GM21723 (cell line): ENCODE measurements at regions not wholly inside any gene's neighbourhood (a gene's known extent, or its start where the extent isn't known, plus 50 kb on each side); places are given as distances from the start of the nearest gene placed in this dataset.

ENCODE experiments used
- ATAC-seq: cut with Tn5 transposase; IDR thresholded peaks from one replicate; pipeline ENCODE4 v1.9.1; 2021; ENCODE audit warnings: mild to moderate bottlenecking, moderate library complexity; ENCODE audit not compliant: unreplicated experiment

- no peak for ATAC-seq
Measured at GRCh38 chr3:22565393-22565792, 637.7 kb upstream of the UBE2E2 start.

GRCh38 chr3:22568285-22568684, 634.8 kb upstream of the UBE2E2 start:
- ATAC-seq, result no peak

- ATAC-seq, result no peak
Measured at GRCh38 chr3:22569570-22569969, 633.6 kb upstream of the UBE2E2 start.

- no peak for ATAC-seq
Measured at GRCh38 chr3:22581007-22581406, 622.1 kb upstream of the UBE2E2 start.

GRCh38 chr3:22582266-22582665, 620.9 kb upstream of the UBE2E2 start:
- ATAC-seq, result no peak

GRCh38 chr3:22585504-22585903, 617.6 kb upstream of the UBE2E2 start:
- ATAC-seq, result no peak

- no peak for ATAC-seq
Measured at GRCh38 chr3:22585911-22586310, 617.2 kb upstream of the UBE2E2 start.

- no peak for ATAC-seq
Measured at GRCh38 chr3:22587446-22587845, 615.7 kb upstream of the UBE2E2 start.

- no peak for ATAC-seq
Measured at GRCh38 chr3:22593638-22594037, 609.5 kb upstream of the UBE2E2 start.

- ATAC-seq, result no peak
Measured at GRCh38 chr3:22594990-22595389, 608.1 kb upstream of the UBE2E2 start.

- no peak for ATAC-seq
Measured at GRCh38 chr3:22606461-22606860, 596.7 kb upstream of the UBE2E2 start.

GRCh38 chr3:22606938-22607337, 596.2 kb upstream of the UBE2E2 start:
- no peak for ATAC-seq

- no peak for ATAC-seq
Measured at GRCh38 chr3:22608093-22608492, 595.0 kb upstream of the UBE2E2 start.

GRCh38 chr3:22608721-22609120, 594.4 kb upstream of the UBE2E2 start:
- no peak for ATAC-seq

GRCh38 chr3:22609139-22609538, 594.0 kb upstream of the UBE2E2 start:
- ATAC-seq, result no peak

- ATAC-seq, result no peak
Measured at GRCh38 chr3:22612927-22613326, 590.2 kb upstream of the UBE2E2 start.

- no peak for ATAC-seq
Measured at GRCh38 chr3:22615790-22616189, 587.3 kb upstream of the UBE2E2 start.

GRCh38 chr3:22617372-22617771, 585.8 kb upstream of the UBE2E2 start:
- ATAC-seq, result no peak

- no peak for ATAC-seq
Measured at GRCh38 chr3:22620498-22620897, 582.6 kb upstream of the UBE2E2 start.

- ATAC-seq, result no peak
Measured at GRCh38 chr3:22621205-22621809, 581.8 kb upstream of the UBE2E2 start.

- ATAC-seq, result no peak
Measured at GRCh38 chr3:22627993-22628499, 575.1 kb upstream of the UBE2E2 start.

GRCh38 chr3:22632536-22632935, 570.6 kb upstream of the UBE2E2 start:
- no peak for ATAC-seq

GRCh38 chr3:22634433-22634832, 568.7 kb upstream of the UBE2E2 start:
- ATAC-seq, result no peak
